SK-N-SH treated with all-trans-retinoic acid at 6 μM for 48 hours (cell line): ENCODE measurements at regions not wholly inside any gene's neighbourhood (a gene's known extent, or its start where the extent isn't known, plus 50 kb on each side); places are given as distances from the start of the nearest gene placed in this dataset.
"Not testable (repeated sequence)": the region's sequence is repeated elsewhere in the genome, so short reads cannot be mapped to it uniquely, and the experiment has no call there.

Experiments
- BACH2 ChIP-seq: fragments of 250-450 bp; sonication (Bioruptor Pico); IDR thresholded peaks from 2 replicates; pipeline ENCODE4 v1.9.0; 2021; ENCODE audit warnings: mild to moderate bottlenecking, borderline replicate concordance
- ISL1 ChIP-seq: fragments of 250-450 bp; sonication (Bioruptor Pico); IDR thresholded peaks from 2 replicates; pipeline ENCODE4 v2.1.2; 2022; ENCODE audit warnings: mild to moderate bottlenecking, moderate library complexity
- PPARA ChIP-seq: fragments of 250-450 bp; sonication (Bioruptor Pico); IDR thresholded peaks from 2 replicates; pipeline ENCODE4 v1.5.0; 2020; ENCODE audit warnings: mild to moderate bottlenecking, borderline replicate concordance
- RARB ChIP-seq: fragments of 250-450 bp; sonication (Bioruptor Pico); IDR thresholded peaks from 2 replicates; pipeline ENCODE4 v1.8.0; 2021; ENCODE audit warnings: mild to moderate bottlenecking, moderate library complexity
- ZFP30 ChIP-seq: fragments of 450-650 bp; formaldehyde crosslinking; IDR thresholded peaks from 2 replicates; pipeline ENCODE4 v1.5.0; 2022; ENCODE audit warnings: mild to moderate bottlenecking, moderate library complexity
- ZNF565 ChIP-seq: fragments of 450-650 bp; formaldehyde crosslinking; conservative IDR thresholded peaks from 2 replicates; pipeline ENCODE4 v1.5.0; 2020; ENCODE audit warnings: low read depth, mild to moderate bottlenecking, moderate library complexity
- ZNF70 ChIP-seq: fragments of 450-650 bp; formaldehyde crosslinking; IDR thresholded peaks from 2 replicates; pipeline ENCODE4 v1.5.0; 2020; ENCODE audit warnings: mild to moderate bottlenecking, moderate library complexity
- TF ChIP-seq, protein P1 (sequence below): fragments of 250-450 bp; sonication (Bioruptor Pico); IDR thresholded peaks from 2 replicates; pipeline ENCODE4 v1.8.0; 2021; ENCODE audit warnings: low read depth, mild to moderate bottlenecking, moderate library complexity, borderline replicate concordance
- TF ChIP-seq, protein P2 (sequence below): fragments of 250-450 bp; sonication (Bioruptor Pico); IDR thresholded peaks from 2 replicates; pipeline ENCODE4 v1.5.1; 2020; ENCODE audit warnings: low read depth, mild to moderate bottlenecking, moderate library complexity
- TF ChIP-seq, protein P3 (sequence below): fragments of 250-450 bp; sonication (Bioruptor Pico); IDR thresholded peaks from 2 replicates; pipeline ENCODE4 v1.5.1; 2021; ENCODE audit warnings: mild to moderate bottlenecking, moderate library complexity

DNA sequence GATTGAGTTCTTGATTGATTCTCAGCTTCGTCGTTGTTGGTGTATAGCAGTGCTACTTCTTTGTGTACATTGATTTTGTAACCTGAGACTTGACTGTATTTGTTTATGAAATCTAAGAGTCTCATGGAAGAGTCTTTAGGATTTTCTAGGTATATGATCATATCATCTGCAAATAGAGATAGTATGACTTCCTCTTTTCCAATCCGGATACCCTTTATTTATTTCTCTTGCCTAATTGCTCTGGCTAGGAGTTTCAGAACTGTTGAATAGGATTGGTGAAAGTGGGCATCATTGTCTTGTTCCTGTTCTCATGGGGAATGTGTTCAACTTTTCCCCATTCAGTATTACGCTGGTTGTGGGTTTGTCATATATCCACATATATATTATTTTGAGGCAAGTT, 72.3 kb upstream of the ADORA2B start:
- not testable (repeated sequence) for TF ChIP-seq BACH2 (CRISPR knock-in tag); RARB (CRISPR knock-in tag); ZNF565; ZFP30 (CRISPR knock-in tag); ISL1 (CRISPR knock-in tag); PPARA; ZNF70
- TF ChIP-seq, protein P1, sequence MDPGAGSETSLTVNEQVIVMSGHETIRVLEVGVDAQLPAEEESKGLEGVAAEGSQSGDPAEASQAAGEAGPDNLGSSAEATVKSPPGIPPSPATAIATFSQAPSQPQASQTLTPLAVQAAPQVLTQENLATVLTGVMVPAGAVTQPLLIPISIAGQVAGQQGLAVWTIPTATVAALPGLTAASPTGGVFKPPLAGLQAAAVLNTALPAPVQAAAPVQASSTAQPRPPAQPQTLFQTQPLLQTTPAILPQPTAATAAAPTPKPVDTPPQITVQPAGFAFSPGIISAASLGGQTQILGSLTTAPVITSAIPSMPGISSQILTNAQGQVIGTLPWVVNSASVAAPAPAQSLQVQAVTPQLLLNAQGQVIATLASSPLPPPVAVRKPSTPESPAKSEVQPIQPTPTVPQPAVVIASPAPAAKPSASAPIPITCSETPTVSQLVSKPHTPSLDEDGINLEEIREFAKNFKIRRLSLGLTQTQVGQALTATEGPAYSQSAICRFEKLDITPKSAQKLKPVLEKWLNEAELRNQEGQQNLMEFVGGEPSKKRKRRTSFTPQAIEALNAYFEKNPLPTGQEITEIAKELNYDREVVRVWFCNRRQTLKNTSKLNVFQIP: not testable (repeated sequence)
- TF ChIP-seq, protein P2, sequence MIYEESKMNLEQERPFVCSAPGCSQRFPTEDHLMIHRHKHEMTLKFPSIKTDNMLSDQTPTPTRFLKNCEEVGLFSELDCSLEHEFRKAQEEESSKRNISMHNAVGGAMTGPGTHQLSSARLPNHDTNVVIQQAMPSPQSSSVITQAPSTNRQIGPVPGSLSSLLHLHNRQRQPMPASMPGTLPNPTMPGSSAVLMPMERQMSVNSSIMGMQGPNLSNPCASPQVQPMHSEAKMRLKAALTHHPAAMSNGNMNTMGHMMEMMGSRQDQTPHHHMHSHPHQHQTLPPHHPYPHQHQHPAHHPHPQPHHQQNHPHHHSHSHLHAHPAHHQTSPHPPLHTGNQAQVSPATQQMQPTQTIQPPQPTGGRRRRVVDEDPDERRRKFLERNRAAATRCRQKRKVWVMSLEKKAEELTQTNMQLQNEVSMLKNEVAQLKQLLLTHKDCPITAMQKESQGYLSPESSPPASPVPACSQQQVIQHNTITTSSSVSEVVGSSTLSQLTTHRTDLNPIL (CRISPR knock-in tag): not testable (repeated sequence)
- TF ChIP-seq, protein P3, sequence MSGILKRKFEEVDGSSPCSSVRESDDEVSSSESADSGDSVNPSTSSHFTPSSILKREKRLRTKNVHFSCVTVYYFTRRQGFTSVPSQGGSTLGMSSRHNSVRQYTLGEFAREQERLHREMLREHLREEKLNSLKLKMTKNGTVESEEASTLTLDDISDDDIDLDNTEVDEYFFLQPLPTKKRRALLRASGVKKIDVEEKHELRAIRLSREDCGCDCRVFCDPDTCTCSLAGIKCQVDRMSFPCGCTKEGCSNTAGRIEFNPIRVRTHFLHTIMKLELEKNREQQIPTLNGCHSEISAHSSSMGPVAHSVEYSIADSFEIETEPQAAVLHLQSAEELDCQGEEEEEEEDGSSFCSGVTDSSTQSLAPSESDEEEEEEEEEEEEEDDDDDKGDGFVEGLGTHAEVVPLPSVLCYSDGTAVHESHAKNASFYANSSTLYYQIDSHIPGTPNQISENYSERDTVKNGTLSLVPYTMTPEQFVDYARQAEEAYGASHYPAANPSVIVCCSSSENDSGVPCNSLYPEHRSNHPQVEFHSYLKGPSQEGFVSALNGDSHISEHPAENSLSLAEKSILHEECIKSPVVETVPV (CRISPR knock-in tag): not testable (repeated sequence)
